ELR (cell line): ENCODE measurements at regions not wholly inside any gene's neighbourhood (a gene's known extent, or its start where the extent isn't known, plus 50 kb on each side); places are given as distances from the start of the nearest gene placed in this dataset.
A peak's percentile ranks its signal among the peaks of the same experiment; 100 is the strongest.

Experiments used
- DNase-seq: peaks from one replicate; pipeline ENCODE4 v3.0.0-alpha.2; 2015; ENCODE audit warnings: low read depth

GRCh38 chr9:126248680-126249079, 77.9 kb upstream of the MVB12B start:
- DNase-seq = peak; percentile 94

- DNase-seq = no peak
These were observed 64.9 kb upstream of the MVB12B start for GRCh38 chr9:126261584-126262356.

- no peak for DNase-seq
These were observed 63.9 kb upstream of the MVB12B start for GRCh38 chr9:126262738-126263137.

GRCh38 chr9:126270556-126270955, 56.1 kb upstream of the MVB12B start:
- DNase-seq = no peak

- no peak for DNase-seq
These were observed 51.1 kb upstream of the MVB12B start for GRCh38 chr9:126275386-126276001.

- no peak for DNase-seq
These were observed 50.4 kb upstream of the MVB12B start for GRCh38 chr9:126276056-126276728.
